GM23248 (cell line): ENCODE measurements at regions not wholly inside any gene's neighbourhood (a gene's known extent, or its start where the extent isn't known, plus 50 kb on each side); places are given as distances from the start of the nearest gene placed in this dataset.

Experiments
- DNase-seq: peaks from one replicate; pipeline ENCODE4 v3.0.0-alpha.2; 2015
- H2AFZ ChIP-seq: fragments of 200-600 bp; sonication (generic); 2 replicates; pipeline ENCODE4 v1.6.1; 2016; ENCODE audit warnings: antibody characterized with exemption
- H3F3A ChIP-seq: fragments of 200-600 bp; sonication (generic); 2 replicates; pipeline ENCODE4 v1.6.1; 2016; ENCODE audit warnings: mild to moderate bottlenecking, antibody characterized with exemption, mixed run types; ENCODE audit not compliant: insufficient read depth
- H3K27ac ChIP-seq: fragments of 200-600 bp; sonication (generic); 2 replicates; pipeline ENCODE4 v1.5.1; 2016; ENCODE audit warnings: mild to moderate bottlenecking
- H3K27me3 ChIP-seq: fragments of 200-600 bp; sonication (generic); replicated peaks from 2 replicates; pipeline ENCODE4 v1.6.1; 2016; ENCODE audit warnings: mild to moderate bottlenecking; ENCODE audit not compliant: insufficient read depth
- H3K36me3 ChIP-seq: fragments of 200-600 bp; sonication (generic); 2 replicates; pipeline ENCODE4 v1.6.1; 2016; ENCODE audit warnings: low read depth, mild to moderate bottlenecking
- H3K4me1 ChIP-seq: fragments of 200-600 bp; sonication (generic); 2 replicates; pipeline ENCODE4 v1.6.1; 2016; ENCODE audit warnings: mild to moderate bottlenecking; ENCODE audit not compliant: insufficient read depth
- H3K4me2 ChIP-seq: fragments of 200-600 bp; sonication (generic); one replicate; pipeline ENCODE4 v1.6.1; 2016; ENCODE audit warnings: mild to moderate bottlenecking; ENCODE audit not compliant: unreplicated experiment
- H3K4me3 ChIP-seq: fragments of 200-600 bp; sonication (generic); 2 replicates; pipeline ENCODE4 v1.5.1; 2016; ENCODE audit warnings: mild to moderate bottlenecking
- H3K79me2 ChIP-seq: fragments of 200-600 bp; sonication (generic); 2 replicates; pipeline ENCODE4 v1.6.1; 2016; ENCODE audit warnings: mild to moderate bottlenecking; ENCODE audit not compliant: insufficient read depth
- H3K9ac ChIP-seq: fragments of 200-600 bp; sonication (generic); 2 replicates; pipeline ENCODE4 v1.6.1; 2016; ENCODE audit warnings: mild to moderate bottlenecking
- H3K9me2 ChIP-seq: fragments of 200-600 bp; sonication (generic); 2 replicates; pipeline ENCODE4 v1.6.1; 2016; ENCODE audit warnings: mixed run types, mild to moderate bottlenecking, moderate library complexity; ENCODE audit not compliant: insufficient read depth
- H3K9me3 ChIP-seq: fragments of 200-600 bp; sonication (generic); one replicate; pipeline ENCODE4 v1.6.1; 2017; ENCODE audit warnings: low read depth
- H4K20me1 ChIP-seq: fragments of 200-600 bp; sonication (generic); 2 replicates; pipeline ENCODE4 v1.6.0; 2016; ENCODE audit not compliant: insufficient read depth
- EZH2 ChIP-seq: fragments of 200-600 bp; sonication (generic); IDR thresholded peaks from 2 replicates; pipeline ENCODE4 v1.6.1; 2018; ENCODE audit warnings: antibody characterized with exemption, mild to moderate bottlenecking; ENCODE audit not compliant: insufficient read depth, poor library complexity, severe bottlenecking
- EZH2phosphoT487 ChIP-seq: fragments of 200-600 bp; sonication (generic); IDR thresholded peaks from 2 replicates; pipeline ENCODE4 v1.6.1; 2018; ENCODE audit warnings: antibody characterized with exemption, moderate library complexity, mild to moderate bottlenecking, low read depth; ENCODE audit not compliant: insufficient read depth
- WGBS, 2 experiments: methylation state at CpG; one replicate each; pipeline ENCODE4 v1.1.6; 2015 to 2017; ENCODE audit warnings: low lambda C conversion rate in 2 of 2, low coverage in 1 of 2; ENCODE audit errors: missing lambda C conversion rate in 2 of 2; 5-methylcytosine and 5-hydroxymethylcytosine counted together
- in situ Hi-C: fragments of 300-500 bp; cut with MboI; formaldehyde crosslinking; loops from 2 replicates; pipeline ENCODE4 v1.15.0; 2020

GRCh38 chr16:86403541-86404163, 106.7 kb upstream of the FOXF1 start:
- Histone ChIP-seq H3K4me1 (peaks cover 5% of the 10 kb centered on the region), H3K9me3 (no peaks in the 10 kb centered on the region), H3K79me2 (no peaks in the 10 kb centered on the region), H3K27me3 (peaks cover 4% of the 10 kb centered on the region), H3K9ac (no peak overlapping the region), H3K4me2 (no peak overlapping the region), H3K36me3 (no peaks in the 10 kb centered on the region), H2AFZ (no peak overlapping the region), H3F3A (peaks cover 4% of the 10 kb centered on the region), H3K4me3 (no peak overlapping the region), H4K20me1 (no peaks in the 10 kb centered on the region), H3K27ac (no peak overlapping the region), H3K9me2 (no peaks in the 10 kb centered on the region)
- peak; percentile 24 for DNase-seq
- WGBS, 2 experiments, result 61 to 64% methylated on average over 8 of the region's 8 CpGs
- no peak for TF ChIP-seq EZH2phosphoT487
- no peak for TF ChIP-seq EZH2
- in situ Hi-C loops, result no loop called here

GRCh38 chr16:86404678-86405077, 105.6 kb upstream of the FOXF1 start:
- TF ChIP-seq EZH2phosphoT487 (no peak), EZH2 (no peak)
- no peak overlapping the region for H3K27ac ChIP-seq
- 80 to 82% methylated on average over 9 to 12 of the region's 12 CpGs for WGBS, 2 experiments

GRCh38 chr16:86405319-86405718, 105.0 kb upstream of the FOXF1 start:
- H3K27me3 ChIP-seq, result peaks cover 6% of the 10 kb centered on the region
- no peak overlapping the region for H3K4me2 ChIP-seq
- H3K79me2 ChIP-seq, result no peaks in the 10 kb centered on the region
- no peaks in the 10 kb centered on the region for H3K9me2 ChIP-seq
- no peak overlapping the region for H2AFZ ChIP-seq
- in situ Hi-C loops, result no loop called here
- H3K9me3 ChIP-seq, result no peaks in the 10 kb centered on the region
- no peak overlapping the region for H3K9ac ChIP-seq
- H4K20me1 ChIP-seq, result no peaks in the 10 kb centered on the region
- no peak for TF ChIP-seq EZH2phosphoT487
- no peak for TF ChIP-seq EZH2
- no peak overlapping the region for H3K27ac ChIP-seq
- no peak for DNase-seq
- no peaks in the 10 kb centered on the region for H3K36me3 ChIP-seq
- H3K4me3 ChIP-seq, result no peak overlapping the region
- 75 to 76% methylated on average over 12 of the region's 12 CpGs for WGBS, 2 experiments
- no peaks in the 10 kb centered on the region for H3K4me1 ChIP-seq
- no peaks in the 10 kb centered on the region for H3F3A ChIP-seq

More at GRCh38 chr16:86404678-86405077, 105.6 kb upstream of the FOXF1 start:
- Histone ChIP-seq H3K9ac (no peak overlapping the region), H3K4me3 (no peak overlapping the region), H3K9me3 (no peaks in the 10 kb centered on the region), H3K4me2 (no peak overlapping the region), H3F3A (no peaks in the 10 kb centered on the region), H3K79me2 (no peaks in the 10 kb centered on the region), H3K36me3 (no peaks in the 10 kb centered on the region), H3K9me2 (no peaks in the 10 kb centered on the region), H3K4me1 (no peaks in the 10 kb centered on the region), H2AFZ (no peak overlapping the region), H3K27me3 (peaks cover 6% of the 10 kb centered on the region), H4K20me1 (no peaks in the 10 kb centered on the region)
- no peak for DNase-seq
- in situ Hi-C loops, result no loop called here

GRCh38 chr16:86406056-86406455, 104.3 kb upstream of the FOXF1 start:
- Histone ChIP-seq H3K36me3 (no peaks in the 10 kb centered on the region), H3K4me3 (no peak overlapping the region), H4K20me1 (no peaks in the 10 kb centered on the region), H3K4me2 (no peak overlapping the region), H3K27ac (no peak overlapping the region), H3K4me1 (no peaks in the 10 kb centered on the region), H3K9me2 (no peaks in the 10 kb centered on the region), H3K9ac (no peak overlapping the region), H3K9me3 (no peaks in the 10 kb centered on the region), H3K79me2 (no peaks in the 10 kb centered on the region), H3K27me3 (peaks cover 11% of the 10 kb centered on the region), H2AFZ (no peak overlapping the region), H3F3A (no peaks in the 10 kb centered on the region)
- in situ Hi-C loops, result no loop called here
- 70 to 82% methylated on average over 10 of the region's 10 CpGs for WGBS, 2 experiments
- DNase-seq, result no peak
- no peak for TF ChIP-seq EZH2phosphoT487
- TF ChIP-seq EZH2, result no peak

- DNase-seq, result no peak
- Histone ChIP-seq H4K20me1 (no peaks in the 10 kb centered on the region), H3K36me3 (no peaks in the 10 kb centered on the region), H3K27me3 (peaks cover 22% of the 10 kb centered on the region), H3K9me2 (no peaks in the 10 kb centered on the region), H3K4me1 (no peaks in the 10 kb centered on the region), H3K79me2 (no peaks in the 10 kb centered on the region), H3K9me3 (no peaks in the 10 kb centered on the region), H2AFZ (no peak overlapping the region), H3F3A (no peaks in the 10 kb centered on the region), H3K4me2 (no peak overlapping the region), H3K4me3 (no peak overlapping the region), H3K27ac (no peak overlapping the region), H3K9ac (no peak overlapping the region)
- 50 to 56% methylated on average over 4 of the region's 4 CpGs for WGBS, 2 experiments
- TF ChIP-seq EZH2 (no peak), EZH2phosphoT487 (no peak)
- in situ Hi-C loops, result no loop called here
Measured at GRCh38 chr16:86408685-86409084, 101.6 kb upstream of the FOXF1 start.
